MM.1S (cell line): ENCODE measurements at regions not wholly inside any gene's neighbourhood (a gene's known extent, or its start where the extent isn't known, plus 50 kb on each side); places are given as distances from the start of the nearest gene placed in this dataset.

Experiments used
- DNase-seq: peaks from one replicate; pipeline ENCODE4 v3.0.0-alpha.2; 2015
- H2AFZ ChIP-seq: fragments of 300-600 bp; sonication (generic); 2 replicates; pipeline ENCODE4 v1.6.0; 2016; ENCODE audit warnings: antibody characterized with exemption, low read length
- H3F3A ChIP-seq: fragments of 300-600 bp; sonication (generic); 2 replicates; pipeline ENCODE4 v1.6.1; 2016; ENCODE audit warnings: mild to moderate bottlenecking, antibody characterized with exemption, low read length, moderate library complexity, mixed read lengths; ENCODE audit not compliant: insufficient read depth
- H3K27ac ChIP-seq: fragments of 300-600 bp; sonication (generic); 2 replicates; pipeline ENCODE4 v1.5.1; 2016; ENCODE audit warnings: mild to moderate bottlenecking, low read length
- H3K27me3 ChIP-seq: fragments of 300-600 bp; sonication (generic); replicated peaks from 2 replicates; pipeline ENCODE4 v1.6.0; 2016; ENCODE audit warnings: low read length; ENCODE audit not compliant: insufficient read depth
- H3K36me3 ChIP-seq: fragments of 300-600 bp; sonication (generic); replicated peaks from 2 replicates; pipeline ENCODE4 v1.6.1; 2016; ENCODE audit warnings: mild to moderate bottlenecking, low read length, mixed read lengths; ENCODE audit not compliant: insufficient read depth
- H3K4me1 ChIP-seq: fragments of 300-600 bp; sonication (generic); 2 replicates; pipeline ENCODE4 v1.6.1; 2016; ENCODE audit warnings: low read length, mixed read lengths
- H3K4me2 ChIP-seq: fragments of 300-600 bp; sonication (generic); 2 replicates; pipeline ENCODE4 v1.6.0; 2016; ENCODE audit warnings: low read depth, low read length
- H3K4me3 ChIP-seq: fragments of 300-600 bp; sonication (generic); 2 replicates; pipeline ENCODE4 v1.5.1; 2016; ENCODE audit warnings: low read length, mixed read lengths
- H3K79me2 ChIP-seq: fragments of 300-600 bp; sonication (generic); 2 replicates; pipeline ENCODE4 v1.6.1; 2016; ENCODE audit warnings: mixed run types, low read length, mixed read lengths
- H3K9ac ChIP-seq: fragments of 300-600 bp; sonication (generic); 2 replicates; pipeline ENCODE4 v1.6.1; 2016; ENCODE audit warnings: low read length, mixed read lengths
- H3K9me2 ChIP-seq: fragments of 300-600 bp; sonication (generic); replicated peaks from 2 replicates; pipeline ENCODE4 v1.6.1; 2016; ENCODE audit warnings: mild to moderate bottlenecking, low read length, mixed read lengths; ENCODE audit not compliant: insufficient read depth
- H3K9me3 ChIP-seq: fragments of 300-600 bp; sonication (generic); replicated peaks from 2 replicates; pipeline ENCODE4 v1.6.1; 2016; ENCODE audit warnings: mild to moderate bottlenecking, low read length, mixed read lengths; ENCODE audit not compliant: insufficient read depth
- H4K20me1 ChIP-seq: fragments of 300-600 bp; sonication (generic); 2 replicates; pipeline ENCODE4 v1.6.1; 2016; ENCODE audit warnings: mild to moderate bottlenecking, low read length, moderate library complexity, mixed read lengths; ENCODE audit not compliant: insufficient read depth
- EZH2 ChIP-seq: fragments of 300-600 bp; sonication (generic); optimal IDR thresholded peaks from 2 replicates; pipeline ENCODE3; 2017; ENCODE audit warnings: low read depth, mild to moderate bottlenecking, antibody characterized with exemption, low read length, mixed read lengths
- EZH2phosphoT487 ChIP-seq: fragments of 300-600 bp; sonication (generic); IDR thresholded peaks from 2 replicates; pipeline ENCODE4 v1.6.1; 2018; ENCODE audit warnings: antibody characterized with exemption, low read length
- TF ChIP-seq, protein P1 (sequence below): fragments of 300-600 bp; sonication (generic); IDR thresholded peaks from 2 replicates; pipeline ENCODE4 v1.5.1; 2016; ENCODE audit warnings: antibody characterized with exemption, low read length, mixed read lengths

- Histone ChIP-seq H3K9me2 (no peaks in the 10 kb centered on the region), H3K4me2 (no peak overlapping the region), H3K79me2 (no peaks in the 10 kb centered on the region), H3K36me3 (no peaks in the 10 kb centered on the region), H3K27ac (no peak overlapping the region), H2AFZ (no peak overlapping the region), H4K20me1 (no peaks in the 10 kb centered on the region), H3K4me3 (no peak overlapping the region), H3K9ac (no peak overlapping the region), H3F3A (no peaks in the 10 kb centered on the region), H3K9me3 (no peaks in the 10 kb centered on the region), H3K4me1 (no peaks in the 10 kb centered on the region), H3K27me3 (no peaks in the 10 kb centered on the region; the same call in 1 of the 2 replicates)
- DNase-seq, result no peak
- TF ChIP-seq EZH2, result no peak
- TF ChIP-seq EZH2phosphoT487, result no peak
- TF ChIP-seq, protein P1, sequence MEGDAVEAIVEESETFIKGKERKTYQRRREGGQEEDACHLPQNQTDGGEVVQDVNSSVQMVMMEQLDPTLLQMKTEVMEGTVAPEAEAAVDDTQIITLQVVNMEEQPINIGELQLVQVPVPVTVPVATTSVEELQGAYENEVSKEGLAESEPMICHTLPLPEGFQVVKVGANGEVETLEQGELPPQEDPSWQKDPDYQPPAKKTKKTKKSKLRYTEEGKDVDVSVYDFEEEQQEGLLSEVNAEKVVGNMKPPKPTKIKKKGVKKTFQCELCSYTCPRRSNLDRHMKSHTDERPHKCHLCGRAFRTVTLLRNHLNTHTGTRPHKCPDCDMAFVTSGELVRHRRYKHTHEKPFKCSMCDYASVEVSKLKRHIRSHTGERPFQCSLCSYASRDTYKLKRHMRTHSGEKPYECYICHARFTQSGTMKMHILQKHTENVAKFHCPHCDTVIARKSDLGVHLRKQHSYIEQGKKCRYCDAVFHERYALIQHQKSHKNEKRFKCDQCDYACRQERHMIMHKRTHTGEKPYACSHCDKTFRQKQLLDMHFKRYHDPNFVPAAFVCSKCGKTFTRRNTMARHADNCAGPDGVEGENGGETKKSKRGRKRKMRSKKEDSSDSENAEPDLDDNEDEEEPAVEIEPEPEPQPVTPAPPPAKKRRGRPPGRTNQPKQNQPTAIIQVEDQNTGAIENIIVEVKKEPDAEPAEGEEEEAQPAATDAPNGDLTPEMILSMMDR, result no peak
These were observed 103.5 kb upstream of the STOX2 start for GRCh38 chr4:183801457-183802165.

GRCh38 chr4:183806341-183806740, 98.8 kb upstream of the STOX2 start:
- Histone ChIP-seq H3K4me2 (no peak overlapping the region), H3K4me3 (no peak overlapping the region), H3K27ac (no peak overlapping the region), H3K36me3 (no peaks in the 10 kb centered on the region), H3K9me3 (no peaks in the 10 kb centered on the region), H2AFZ (no peak overlapping the region), H3K27me3 (no peaks in the 10 kb centered on the region), H4K20me1 (no peaks in the 10 kb centered on the region), H3K9me2 (no peaks in the 10 kb centered on the region), H3K9ac (no peak overlapping the region), H3K79me2 (no peaks in the 10 kb centered on the region), H3K4me1 (no peaks in the 10 kb centered on the region), H3F3A (no peaks in the 10 kb centered on the region)
- TF ChIP-seq EZH2phosphoT487 (no peak), EZH2 (no peak)
- TF ChIP-seq, protein P1, result no peak
- DNase-seq, result no peak

DNA sequence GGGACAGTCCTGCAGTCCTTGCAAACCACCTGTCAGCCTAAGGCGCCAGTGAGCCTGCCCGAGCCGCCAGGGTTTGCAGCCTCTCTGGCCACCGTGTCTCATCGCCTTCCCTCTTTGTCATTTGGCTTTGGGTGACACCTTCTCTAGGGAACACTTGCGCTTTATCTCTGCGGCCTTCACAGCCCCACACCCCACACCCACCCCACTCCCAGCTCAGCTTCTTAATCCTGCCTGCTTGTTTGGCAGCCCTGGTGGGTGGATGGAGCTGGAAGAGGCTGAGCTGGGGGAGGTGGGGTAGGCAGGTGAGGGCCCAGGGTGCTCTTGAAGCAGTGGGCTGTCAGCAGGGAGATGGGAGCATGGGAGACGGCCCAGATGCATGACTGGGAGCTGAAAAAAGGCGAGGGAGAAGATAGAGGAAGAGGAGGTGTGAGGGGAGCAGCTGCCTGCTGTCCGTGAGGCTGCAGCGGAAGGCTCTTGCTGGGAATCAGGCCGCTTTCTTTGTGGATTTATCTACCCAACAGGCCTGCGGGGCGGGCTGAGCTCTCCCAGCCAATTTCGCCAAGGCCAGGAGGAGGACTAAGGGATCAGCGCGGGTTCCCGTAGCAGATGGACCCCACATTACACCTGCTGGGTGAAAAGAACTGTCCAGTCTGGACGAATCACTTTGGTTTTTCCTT, 97.5 kb upstream of the STOX2 start:
- Histone ChIP-seq H3K27me3 (no peaks in the 10 kb centered on the region), H3K4me1 (no peaks in the 10 kb centered on the region), H3K4me3 (no peak overlapping the region), H3K36me3 (no peaks in the 10 kb centered on the region), H3K9me2 (no peaks in the 10 kb centered on the region), H3K79me2 (no peaks in the 10 kb centered on the region), H4K20me1 (no peaks in the 10 kb centered on the region), H3K9me3 (no peaks in the 10 kb centered on the region), H3K4me2 (no peak overlapping the region), H3K27ac (no peak overlapping the region), H2AFZ (no peak overlapping the region), H3F3A (no peaks in the 10 kb centered on the region), H3K9ac (no peak overlapping the region)
- TF ChIP-seq, protein P1, result no peak
- no peak for TF ChIP-seq EZH2phosphoT487
- no peak for TF ChIP-seq EZH2
- no peak for DNase-seq
